H9 (cell line): ENCODE measurements at regions not wholly inside any gene's neighbourhood (a gene's known extent, or its start where the extent isn't known, plus 50 kb on each side); places are given as distances from the start of the nearest gene placed in this dataset.
"Not testable (repeated sequence)": the region's sequence is repeated elsewhere in the genome, so short reads cannot be mapped to it uniquely, and the experiment has no call there.

ENCODE experiments used
- DNase-seq: peaks from one replicate; pipeline ENCODE4 v3.0.0-alpha.2; 2017
- H2AFZ ChIP-seq: one replicate; pipeline ENCODE4 v1.6.1; 2013; ENCODE audit warnings: mild to moderate bottlenecking, low read length, control low read depth, moderate library complexity
- H2AK5ac ChIP-seq: 2 replicates; pipeline ENCODE4 v1.6.1; 2013; ENCODE audit warnings: low read length, control low read depth, mixed read lengths; ENCODE audit not compliant: insufficient read length
- H2BK120ac ChIP-seq: one replicate; pipeline ENCODE4 v1.6.1; 2013; ENCODE audit warnings: low read depth, mild to moderate bottlenecking, low read length, control low read depth, inconsistent platforms; ENCODE audit not compliant: poor library complexity, severe bottlenecking
- H2BK12ac ChIP-seq: 2 replicates; pipeline ENCODE4 v1.6.1; 2013; ENCODE audit warnings: low read length, control low read depth, mixed read lengths, low read depth; ENCODE audit not compliant: insufficient read length
- H2BK15ac ChIP-seq: 2 replicates; pipeline ENCODE4 v1.6.1; 2013; ENCODE audit warnings: low read depth, low read length, control low read depth
- H2BK20ac ChIP-seq: one replicate; pipeline ENCODE4 v1.6.1; 2013; ENCODE audit warnings: low read depth, mild to moderate bottlenecking, low read length, control low read depth, inconsistent platforms; ENCODE audit not compliant: poor library complexity, severe bottlenecking
- H2BK5ac ChIP-seq: 2 replicates; pipeline ENCODE4 v1.6.1; 2013; ENCODE audit warnings: low read length, control low read depth, mixed read lengths; ENCODE audit not compliant: insufficient read length
- H3K14ac ChIP-seq: 2 replicates; pipeline ENCODE4 v1.6.1; 2013; ENCODE audit warnings: low read length, control low read depth; ENCODE audit not compliant: insufficient read depth
- H3K18ac ChIP-seq: 2 replicates; pipeline ENCODE4 v1.6.1; 2013; ENCODE audit warnings: low read depth, mild to moderate bottlenecking, mixed read lengths, low read length, control low read depth; ENCODE audit not compliant: insufficient read length
- H3K23ac ChIP-seq: 2 replicates; pipeline ENCODE4 v1.6.1; 2013; ENCODE audit warnings: low read length, control low read depth, mixed read lengths, low read depth; ENCODE audit not compliant: insufficient read length
- H3K23me2 ChIP-seq: 2 replicates; pipeline ENCODE4 v1.6.1; 2013; ENCODE audit warnings: low read depth, mild to moderate bottlenecking, mixed read lengths, low read length, control low read depth; ENCODE audit not compliant: insufficient read length, poor library complexity, severe bottlenecking
- H3K27ac ChIP-seq: 2 replicates; pipeline ENCODE4 v1.5.1; 2013; ENCODE audit warnings: low read length, control low read depth, mixed read lengths, low read depth; ENCODE audit not compliant: insufficient read length
- H3K27me3 ChIP-seq: 2 replicates; pipeline ENCODE4 v1.6.1; 2013; ENCODE audit warnings: low read length, control low read depth, inconsistent platforms; ENCODE audit not compliant: insufficient read depth
- H3K4ac ChIP-seq: 2 replicates; pipeline ENCODE4 v1.6.1; 2013; ENCODE audit warnings: low read depth, mild to moderate bottlenecking, control low read depth, inconsistent platforms, low read length, moderate library complexity
- H3K4me1 ChIP-seq: 2 replicates; pipeline ENCODE4 v1.6.1; 2013; ENCODE audit warnings: low read length, control low read depth, inconsistent platforms; ENCODE audit not compliant: insufficient read depth
- H3K4me2 ChIP-seq: 2 replicates; pipeline ENCODE4 v1.6.1; 2013; ENCODE audit warnings: low read length, control low read depth, mixed read lengths; ENCODE audit not compliant: insufficient read length, insufficient read depth
- H3K56ac ChIP-seq: 2 replicates; pipeline ENCODE4 v1.6.1; 2013; ENCODE audit warnings: low read depth, mild to moderate bottlenecking, mixed read lengths, low read length, control low read depth; ENCODE audit not compliant: insufficient read length
- H3K79me1 ChIP-seq: 2 replicates; pipeline ENCODE4 v1.6.1; 2013; ENCODE audit warnings: low read depth, mild to moderate bottlenecking, moderate library complexity, low read length, control low read depth, inconsistent platforms; ENCODE audit not compliant: insufficient read depth, poor library complexity, severe bottlenecking
- H3K79me2 ChIP-seq: 2 replicates; pipeline ENCODE4 v1.6.1; 2013; ENCODE audit warnings: low read length, control low read depth, inconsistent platforms; ENCODE audit not compliant: insufficient read depth
- H3K9ac ChIP-seq: 2 replicates; pipeline ENCODE4 v1.6.1; 2013; ENCODE audit warnings: low read length, control low read depth, mixed read lengths; ENCODE audit not compliant: insufficient read length; ENCODE audit errors: extremely low read depth
- H3K9me3 ChIP-seq: one replicate; pipeline ENCODE4 v1.6.1; 2013; ENCODE audit warnings: low read depth, low read length, inconsistent platforms; ENCODE audit not compliant: control insufficient read depth
- H3T11ph ChIP-seq: one replicate; pipeline ENCODE4 v1.6.1; 2013; ENCODE audit warnings: mild to moderate bottlenecking, low read length, control low read depth, inconsistent platforms
- H4K20me1 ChIP-seq: one replicate; pipeline ENCODE4 v1.6.1; 2013; ENCODE audit not compliant: control insufficient read depth, insufficient read length, insufficient read depth
- H4K5ac ChIP-seq: 2 replicates; pipeline ENCODE4 v1.6.1; 2013; ENCODE audit warnings: low read depth, mild to moderate bottlenecking, mixed read lengths, low read length, control low read depth; ENCODE audit not compliant: insufficient read length
- H4K8ac ChIP-seq: replicated peaks from 2 replicates; pipeline ENCODE4 v1.6.1; 2013; ENCODE audit warnings: low read length, control low read depth, mixed read lengths, low read depth; ENCODE audit not compliant: insufficient read length
- H4K91ac ChIP-seq: 2 replicates; pipeline ENCODE4 v1.6.1; 2013; ENCODE audit warnings: low read depth, mild to moderate bottlenecking, moderate library complexity, mixed read lengths, low read length, control low read depth; ENCODE audit not compliant: insufficient read length
- H3K27ac Mint-ChIP-seq, 3 experiments: 2 replicates in 2 of 3; 3 replicates in 1 of 3; pipeline ENCODE4 v1.8.0; 2020 to 2021; ENCODE audit warnings: mixed read lengths in 3 of 3, mild to moderate bottlenecking in 1 of 3, moderate library complexity in 1 of 3
- H3K27me3 Mint-ChIP-seq: 2 replicates; pipeline ENCODE4 v1.8.0; 2021; ENCODE audit warnings: low read depth, mild to moderate bottlenecking, moderate library complexity, mixed read lengths
- H3K36me3 Mint-ChIP-seq, 3 experiments: 2 replicates in 2 of 3; 3 replicates in 1 of 3; pipeline ENCODE4 v1.8.0; 2020 to 2021; ENCODE audit warnings: low read depth in 3 of 3, mixed read lengths in 3 of 3; ENCODE audit not compliant: insufficient read depth in 1 of 3
- H3K4me1 Mint-ChIP-seq, 2 experiments: 2 replicates each; pipeline ENCODE4 v1.8.0; 2020; ENCODE audit warnings: mixed read lengths in 2 of 2
- H3K4me3 Mint-ChIP-seq, 2 experiments: 2 replicates in 1 of 2; 3 replicates in 1 of 2; pipeline ENCODE4 v1.8.0; 2020 to 2021; ENCODE audit warnings: mild to moderate bottlenecking in 2 of 2, mixed read lengths in 2 of 2, moderate library complexity in 1 of 2
- H3K9me3 Mint-ChIP-seq, 2 experiments: 2 replicates in 1 of 2; 3 replicates in 1 of 2; pipeline ENCODE4 v1.8.0; 2020; ENCODE audit warnings: mild to moderate bottlenecking in 2 of 2, mixed read lengths in 2 of 2, moderate library complexity in 1 of 2
- WGBS: extraction: QIAGEN DNeasy Blood & Tissue Kit; methylation state at CpG from one replicate; pipeline ENCODE4 v1.1.7; 2013; ENCODE audit warnings: missing lambda C conversion rate, low lambda C conversion rate, mixed read lengths; ENCODE audit not compliant: insufficient read length; ENCODE audit errors: extremely low coverage; 5-methylcytosine and 5-hydroxymethylcytosine counted together

DNA sequence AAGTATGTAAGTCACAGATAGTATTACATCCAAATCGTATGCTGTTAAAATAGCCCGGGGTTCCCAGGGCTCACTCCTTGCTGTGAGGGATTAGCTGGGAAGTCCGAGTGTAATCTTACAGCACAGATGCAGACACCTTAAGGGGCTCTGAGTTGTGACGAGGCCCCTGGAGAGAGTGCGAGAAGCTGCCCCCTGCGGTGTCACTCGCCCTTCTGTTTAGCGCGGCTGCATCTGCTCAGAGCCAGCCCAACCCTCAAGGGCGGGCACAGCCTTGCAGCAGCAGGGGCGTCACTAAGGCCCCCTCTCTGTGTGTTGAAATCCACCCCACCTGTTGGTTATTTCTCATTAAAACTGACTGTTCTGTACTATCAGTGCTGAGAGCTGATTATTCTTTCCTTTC, 135.8 kb downstream of the LAT start:
- H3K79me2 ChIP-seq, H2BK120ac ChIP-seq, H3K23me2 ChIP-seq, H3K14ac ChIP-seq, H3K4me3 Mint-ChIP-seq, H2AK5ac ChIP-seq, H3K79me1 ChIP-seq, H3T11ph ChIP-seq, H4K8ac ChIP-seq, H3K27ac ChIP-seq, H3K23ac ChIP-seq, H3K4ac ChIP-seq, H2AFZ ChIP-seq, H3K4me1 ChIP-seq, H3K4me2 ChIP-seq, H3K27me3 ChIP-seq, H3K56ac ChIP-seq, H3K9me3 Mint-ChIP-seq, H3K4me1 Mint-ChIP-seq, H3K27ac Mint-ChIP-seq, H4K20me1 ChIP-seq, H3K9ac ChIP-seq, H2BK20ac ChIP-seq, H4K91ac ChIP-seq, DNase-seq, H2BK15ac ChIP-seq, H3K36me3 Mint-ChIP-seq, H2BK5ac ChIP-seq, H4K5ac ChIP-seq, H2BK12ac ChIP-seq, H3K9me3 ChIP-seq, H3K18ac ChIP-seq: not testable (repeated sequence)
- no CpG with 5 or more reads among the region's 11 CpGs for WGBS
- H3K27me3 Mint-ChIP-seq, result peaks cover 44% of the 10 kb centered on the region

DNA sequence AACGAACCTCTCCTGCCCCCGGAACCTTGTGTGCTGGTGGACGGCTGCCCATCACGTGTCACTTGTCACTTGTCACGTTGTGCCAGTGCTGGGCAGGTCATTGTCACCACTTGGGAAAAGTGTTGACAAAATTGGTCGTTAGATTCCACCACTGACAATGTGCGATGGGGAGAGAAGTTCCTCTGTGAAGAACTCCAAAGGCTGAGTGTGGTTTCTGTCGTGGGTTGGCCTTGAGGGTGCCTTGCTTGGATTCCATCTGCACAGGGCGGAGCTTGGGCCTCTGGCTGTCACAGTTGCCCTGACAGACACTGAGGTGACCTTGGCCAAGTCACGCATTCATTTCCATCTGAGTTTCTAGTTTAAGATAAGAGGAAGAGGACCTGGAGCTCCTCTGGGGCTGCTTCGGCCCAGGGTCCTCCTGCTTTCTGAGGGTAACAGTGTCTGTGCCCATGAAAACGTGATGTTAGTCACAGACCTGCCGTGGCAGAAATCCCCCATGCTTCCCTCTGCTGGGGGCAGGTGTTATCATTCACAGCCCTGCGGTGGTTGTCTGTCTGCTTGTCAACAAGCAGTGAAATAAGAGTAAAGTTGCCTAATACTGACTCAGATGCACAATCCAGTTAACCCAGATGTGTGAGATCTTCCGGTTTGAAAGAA, 133.6 kb downstream of the LAT start:
- H3K4me1 ChIP-seq, H4K20me1 ChIP-seq, H3K23ac ChIP-seq, H3K36me3 Mint-ChIP-seq, H3K79me1 ChIP-seq, H4K8ac ChIP-seq, H3K4ac ChIP-seq, H3K9me3 ChIP-seq, H3K14ac ChIP-seq, H3T11ph ChIP-seq, H2AK5ac ChIP-seq, H2BK20ac ChIP-seq, H2BK12ac ChIP-seq, H3K9ac ChIP-seq, H3K79me2 ChIP-seq, H3K56ac ChIP-seq, H2BK120ac ChIP-seq, DNase-seq, H3K27me3 ChIP-seq, H3K23me2 ChIP-seq, H3K27ac Mint-ChIP-seq, H4K91ac ChIP-seq, H3K4me3 Mint-ChIP-seq, H3K4me2 ChIP-seq, H2BK5ac ChIP-seq, H2BK15ac ChIP-seq, H3K27ac ChIP-seq, H3K18ac ChIP-seq, H3K9me3 Mint-ChIP-seq, H4K5ac ChIP-seq, H2AFZ ChIP-seq: not testable (repeated sequence)
- H3K4me1 Mint-ChIP-seq, result peaks cover 13 to 19% of the 10 kb centered on the region in 2 experiments
- H3K27me3 Mint-ChIP-seq, result peaks cover 33% of the 10 kb centered on the region
- WGBS, result no CpG with 5 or more reads among the region's 15 CpGs
